Activated naive CD8-positive, alpha-beta T cell treated with anti-CD3 and anti-CD28 coated beads for 36 hours (primary cell): ENCODE measurements at regions not wholly inside any gene's neighbourhood (a gene's known extent, or its start where the extent isn't known, plus 50 kb on each side); places are given as distances from the start of the nearest gene placed in this dataset.

Source experiments
- DNase-seq: peaks from one replicate; pipeline ENCODE4 v3.0.0; 2021
- H3K27ac Mint-ChIP-seq: one replicate; pipeline ENCODE4 v1.8.0; 2022; ENCODE audit warnings: mild to moderate bottlenecking, moderate library complexity, mixed read lengths
- H3K27me3 Mint-ChIP-seq: one replicate; pipeline ENCODE4 v1.8.0; 2022; ENCODE audit warnings: mild to moderate bottlenecking, mixed read lengths
- H3K36me3 Mint-ChIP-seq: one replicate; pipeline ENCODE4 v1.8.0; 2021; ENCODE audit warnings: mild to moderate bottlenecking, mixed read lengths
- H3K4me1 Mint-ChIP-seq: one replicate; pipeline ENCODE4 v1.8.0; 2021; ENCODE audit warnings: mixed read lengths
- H3K4me3 Mint-ChIP-seq: one replicate; pipeline ENCODE4 v1.8.0; 2022; ENCODE audit warnings: mild to moderate bottlenecking, moderate library complexity, mixed read lengths
- H3K9me3 Mint-ChIP-seq: one replicate; pipeline ENCODE4 v1.8.0; 2022; ENCODE audit warnings: mixed read lengths

DNA sequence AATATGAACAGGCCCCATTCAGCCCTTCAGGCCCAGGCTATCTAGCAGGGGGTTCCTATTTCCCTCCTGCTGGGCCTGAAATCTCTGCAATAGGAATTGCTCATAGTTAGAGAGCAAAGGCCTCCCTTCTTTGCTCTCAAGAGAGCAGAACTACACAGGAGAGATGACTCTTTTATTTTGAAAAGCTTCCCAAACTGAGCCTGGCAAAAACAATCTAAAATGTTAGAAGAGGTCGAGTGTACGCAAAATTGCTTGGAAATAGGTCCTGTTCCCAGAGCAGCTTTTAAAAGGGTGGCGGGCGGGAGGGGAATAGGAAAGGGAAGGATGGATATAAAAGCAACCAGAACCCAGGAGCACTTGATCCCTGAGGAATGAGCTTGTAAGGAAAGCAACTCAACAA lies 68.4 kb upstream of the APCDD1 start:
- DNase-seq, result no peak
- Mint-ChIP-seq H3K27ac (no peak overlapping the region), H3K4me3 (no peak overlapping the region), H3K27me3 (no peaks in the 10 kb centered on the region), H3K9me3 (no peaks in the 10 kb centered on the region), H3K36me3 (no peaks in the 10 kb centered on the region), H3K4me1 (no peaks in the 10 kb centered on the region)

DNA sequence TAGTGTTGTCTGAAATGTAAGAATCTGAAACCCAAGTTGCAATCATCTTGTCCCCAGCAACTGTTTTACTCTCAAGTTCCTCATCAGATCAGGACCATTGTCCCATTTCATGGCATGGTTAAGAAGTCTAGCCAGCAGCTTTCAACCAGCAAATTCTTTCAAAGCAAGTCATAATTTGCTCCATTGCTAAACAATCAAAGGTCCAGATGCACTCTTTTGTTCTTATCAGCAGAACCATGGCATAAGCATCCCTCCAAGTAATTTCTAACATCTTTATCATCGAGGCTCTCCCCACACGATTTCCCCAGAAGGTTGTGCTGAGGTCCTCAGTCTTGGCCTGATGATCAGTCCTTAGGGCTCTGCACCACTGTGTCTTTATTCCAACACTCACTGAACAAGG lies 67.5 kb upstream of the APCDD1 start:
- Mint-ChIP-seq H3K27ac (no peak overlapping the region), H3K4me3 (no peak overlapping the region), H3K4me1 (peaks cover 9% of the 10 kb centered on the region), H3K36me3 (no peaks in the 10 kb centered on the region), H3K27me3 (peaks cover 4% of the 10 kb centered on the region), H3K9me3 (no peaks in the 10 kb centered on the region)
- DNase-seq, result no peak

DNA sequence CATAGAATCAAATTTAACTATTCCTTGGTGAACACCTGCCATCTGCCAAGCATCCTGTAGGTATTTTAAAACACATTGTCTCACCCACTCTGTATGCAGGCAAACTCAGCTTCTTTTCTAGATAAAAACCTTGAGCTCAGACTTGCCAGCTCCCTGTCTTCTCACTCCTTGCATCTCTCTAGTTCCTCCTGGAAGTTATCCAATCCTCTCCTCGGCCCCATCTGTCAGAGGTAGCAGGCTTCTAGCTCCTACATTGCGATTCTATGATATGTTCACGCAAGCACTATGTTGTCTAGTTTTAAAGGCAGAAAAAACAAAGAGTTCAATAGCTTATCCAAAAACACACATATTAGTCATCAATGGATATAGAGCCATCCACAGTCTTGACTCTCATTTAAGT lies 67.0 kb upstream of the APCDD1 start:
- no peak for DNase-seq
- H3K27ac Mint-ChIP-seq, result no peak overlapping the region
- H3K9me3 Mint-ChIP-seq, result no peaks in the 10 kb centered on the region
- H3K27me3 Mint-ChIP-seq, result peaks cover 6% of the 10 kb centered on the region
- H3K4me1 Mint-ChIP-seq, result peaks cover 10% of the 10 kb centered on the region
- no peak overlapping the region for H3K4me3 Mint-ChIP-seq
- H3K36me3 Mint-ChIP-seq, result no peaks in the 10 kb centered on the region

DNA sequence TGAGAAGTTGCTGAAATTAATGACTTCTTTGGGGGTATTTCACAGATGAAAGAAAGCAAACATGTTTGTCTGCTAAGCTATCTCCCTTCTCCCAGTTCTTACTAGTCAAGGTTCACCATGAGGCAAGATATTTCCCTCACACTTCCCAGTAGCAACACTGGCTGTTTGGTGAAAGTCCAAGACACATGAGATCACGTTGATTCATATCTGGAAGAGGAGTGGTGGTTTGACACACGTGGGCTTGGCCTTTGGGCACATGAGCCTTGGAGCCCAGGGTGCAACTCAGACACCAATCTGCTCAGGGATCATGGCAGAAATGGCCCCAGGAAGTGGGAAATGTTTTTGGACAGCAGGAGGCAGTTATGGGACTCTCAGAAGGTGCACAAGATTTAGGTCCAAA lies 66.1 kb upstream of the APCDD1 start:
- peaks cover 16% of the 10 kb centered on the region for H3K4me1 Mint-ChIP-seq
- H3K27ac Mint-ChIP-seq, result no peak overlapping the region
- H3K27me3 Mint-ChIP-seq, result peaks cover 11% of the 10 kb centered on the region
- H3K4me3 Mint-ChIP-seq, result no peak overlapping the region
- no peaks in the 10 kb centered on the region for H3K36me3 Mint-ChIP-seq
- DNase-seq, result no peak
- H3K9me3 Mint-ChIP-seq, result no peaks in the 10 kb centered on the region

DNA sequence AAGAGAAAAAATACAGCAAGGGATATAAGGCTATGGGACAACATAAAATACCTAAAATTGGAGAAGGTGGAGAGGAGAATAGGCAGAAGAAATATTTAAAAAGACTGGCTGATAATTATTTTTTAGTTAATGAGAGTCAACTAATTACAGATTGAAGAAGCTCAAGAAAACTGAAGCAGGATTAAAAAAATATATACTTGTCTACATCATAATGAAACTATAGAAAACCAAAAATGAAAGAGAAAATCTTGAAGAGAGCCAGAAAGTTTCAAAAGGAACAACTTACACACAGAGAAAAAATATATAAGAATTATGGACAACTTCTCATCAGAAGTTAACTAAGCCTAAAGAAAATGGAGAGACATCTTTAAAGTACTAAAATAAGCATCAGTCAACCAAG lies 62.9 kb upstream of the APCDD1 start:
- Mint-ChIP-seq H3K4me1 (peaks cover 16% of the 10 kb centered on the region), H3K27ac (peak overlapping the region; percentile 78), H3K27me3 (peaks cover 11% of the 10 kb centered on the region), H3K9me3 (no peaks in the 10 kb centered on the region), H3K36me3 (no peaks in the 10 kb centered on the region), H3K4me3 (peak overlapping the region; percentile 15)
- DNase-seq, result no peak

DNA sequence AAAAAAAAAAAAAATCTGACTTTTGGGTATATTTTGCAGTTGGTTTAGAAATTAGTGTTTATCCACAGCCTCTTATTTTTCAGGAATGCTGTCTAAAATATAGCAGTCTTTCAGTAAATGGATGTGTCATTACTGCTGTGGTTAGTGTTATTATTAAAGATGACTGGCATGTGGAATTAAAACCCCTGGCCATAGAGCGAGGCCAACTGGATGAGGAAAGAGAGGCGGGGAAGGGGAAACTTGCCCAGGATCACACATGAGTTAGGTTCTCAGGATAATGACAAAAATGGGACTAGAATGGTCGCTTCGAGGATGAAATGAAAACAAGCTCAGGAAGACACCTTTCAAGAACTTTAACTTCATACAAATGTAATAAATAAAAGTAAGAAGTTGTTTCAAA lies 57.4 kb upstream of the APCDD1 start:
- no peaks in the 10 kb centered on the region for H3K36me3 Mint-ChIP-seq
- no peak overlapping the region for H3K27ac Mint-ChIP-seq
- H3K9me3 Mint-ChIP-seq, result no peaks in the 10 kb centered on the region
- H3K4me1 Mint-ChIP-seq, result peaks cover 9% of the 10 kb centered on the region
- H3K27me3 Mint-ChIP-seq, result peaks cover 17% of the 10 kb centered on the region
- no peak overlapping the region for H3K4me3 Mint-ChIP-seq
- DNase-seq, result no peak

DNA sequence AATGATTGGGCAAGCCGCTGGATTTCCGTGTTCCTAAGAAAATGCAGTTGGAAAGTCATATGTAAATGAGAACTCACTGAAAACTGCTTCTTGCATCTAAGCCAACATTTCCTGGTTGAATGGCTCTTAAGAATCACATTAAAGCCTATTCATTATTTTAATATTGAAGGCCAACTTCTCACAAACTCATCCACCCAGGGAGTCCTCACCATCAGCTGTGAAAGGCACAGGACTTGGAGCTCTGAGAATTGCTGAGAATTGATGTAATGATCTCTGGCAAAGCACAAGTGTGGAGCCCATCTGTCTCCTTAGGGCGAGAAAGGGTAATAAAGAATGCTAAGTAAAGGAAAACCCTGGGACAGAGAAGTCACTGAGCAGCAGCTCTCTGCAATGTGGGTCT lies 55.9 kb upstream of the APCDD1 start:
- Mint-ChIP-seq H3K4me1 (peaks cover 2% of the 10 kb centered on the region), H3K36me3 (no peaks in the 10 kb centered on the region), H3K27me3 (peaks cover 11% of the 10 kb centered on the region), H3K9me3 (no peaks in the 10 kb centered on the region), H3K27ac (peak overlapping the region; percentile 21), H3K4me3 (no peak overlapping the region)
- DNase-seq, result no peak

DNA sequence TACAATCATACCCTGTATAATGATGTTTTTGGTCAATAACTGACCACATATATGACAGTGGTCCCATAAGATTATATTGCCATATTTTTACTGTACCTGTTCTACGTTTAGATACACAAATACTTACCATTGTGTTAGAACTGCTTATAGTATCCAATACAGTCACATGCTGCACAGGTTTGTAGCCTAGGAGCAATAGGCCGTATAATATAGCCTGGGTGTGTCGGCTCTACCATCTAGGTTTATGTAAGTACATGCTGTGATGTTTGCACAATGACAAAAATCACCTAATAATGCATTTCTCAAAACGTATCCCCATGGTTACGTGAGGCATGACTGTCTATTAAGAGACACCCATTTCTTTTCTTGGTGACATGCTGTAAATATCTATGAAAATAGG lies 55.0 kb upstream of the APCDD1 start:
- Mint-ChIP-seq H3K27ac (no peak overlapping the region), H3K27me3 (peaks cover 11% of the 10 kb centered on the region), H3K36me3 (no peaks in the 10 kb centered on the region), H3K4me1 (peaks cover 2% of the 10 kb centered on the region), H3K4me3 (no peak overlapping the region), H3K9me3 (no peaks in the 10 kb centered on the region)
- DNase-seq, result no peak

DNA sequence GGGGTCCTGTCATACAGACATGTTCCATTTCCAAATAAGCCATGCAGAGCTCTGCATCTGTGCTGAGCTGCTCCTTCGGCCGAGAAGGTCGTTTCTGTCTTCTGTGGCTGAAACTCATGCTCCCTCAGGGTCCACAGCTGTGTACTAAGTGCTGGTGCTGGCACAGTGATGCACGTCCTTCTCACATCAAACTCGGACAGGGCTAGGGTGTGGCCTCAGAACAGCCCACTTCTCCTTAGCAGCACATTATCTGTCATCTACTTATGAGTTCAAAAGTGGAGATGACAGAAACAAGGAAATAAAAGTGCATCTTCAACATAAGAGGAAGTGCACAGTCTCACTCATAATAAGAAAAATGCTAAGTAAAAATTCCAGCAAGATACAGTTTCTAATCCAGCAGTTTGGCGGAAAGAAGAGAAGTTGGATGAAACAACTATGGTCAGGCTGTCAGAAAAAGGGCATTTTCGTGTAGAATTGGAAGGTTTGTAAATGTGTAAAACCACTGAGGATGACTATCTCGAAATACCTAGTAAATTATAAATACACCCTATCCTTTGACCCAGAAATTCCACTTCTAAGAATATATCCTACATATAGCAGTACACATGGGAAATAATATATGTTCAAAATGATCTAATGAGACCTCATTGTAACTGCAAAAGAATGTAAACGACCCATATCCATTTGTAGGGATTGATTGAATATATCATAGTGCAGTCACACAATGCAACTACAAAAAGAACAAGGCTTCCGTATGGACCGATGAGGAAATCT lies 53.7 kb upstream of the APCDD1 start:
- H3K4me3 Mint-ChIP-seq, result no peak overlapping the region
- H3K9me3 Mint-ChIP-seq, result no peaks in the 10 kb centered on the region
- H3K27me3 Mint-ChIP-seq, result peaks cover 18% of the 10 kb centered on the region
- DNase-seq, result no peak
- H3K36me3 Mint-ChIP-seq, result no peaks in the 10 kb centered on the region
- peaks cover 2% of the 10 kb centered on the region for H3K4me1 Mint-ChIP-seq
- no peak overlapping the region for H3K27ac Mint-ChIP-seq

DNA sequence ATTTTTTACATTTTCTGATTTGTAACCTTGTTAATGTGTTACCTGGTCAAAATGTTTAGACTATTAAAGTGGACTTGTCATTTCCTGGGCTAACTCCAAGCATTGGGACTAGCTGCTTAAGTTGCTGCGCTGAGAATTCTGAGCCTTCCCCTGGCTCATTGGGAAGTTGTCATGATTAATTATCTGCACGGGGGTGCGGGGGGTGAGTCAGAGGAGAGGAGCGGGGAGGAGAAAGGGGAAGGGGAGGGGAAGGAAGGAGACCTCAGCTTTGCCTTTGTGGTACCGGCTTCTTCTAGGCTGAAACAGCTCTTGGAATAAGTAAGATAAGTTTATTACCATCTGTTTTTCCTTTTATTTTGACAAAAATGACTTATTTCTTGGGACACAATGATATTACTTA lies 52.9 kb upstream of the APCDD1 start:
- no peak for DNase-seq
- no peak overlapping the region for H3K4me3 Mint-ChIP-seq
- H3K27ac Mint-ChIP-seq, result no peak overlapping the region
- no peaks in the 10 kb centered on the region for H3K9me3 Mint-ChIP-seq
- peaks cover 2% of the 10 kb centered on the region for H3K4me1 Mint-ChIP-seq
- no peaks in the 10 kb centered on the region for H3K36me3 Mint-ChIP-seq
- H3K27me3 Mint-ChIP-seq, result peaks cover 18% of the 10 kb centered on the region

DNA sequence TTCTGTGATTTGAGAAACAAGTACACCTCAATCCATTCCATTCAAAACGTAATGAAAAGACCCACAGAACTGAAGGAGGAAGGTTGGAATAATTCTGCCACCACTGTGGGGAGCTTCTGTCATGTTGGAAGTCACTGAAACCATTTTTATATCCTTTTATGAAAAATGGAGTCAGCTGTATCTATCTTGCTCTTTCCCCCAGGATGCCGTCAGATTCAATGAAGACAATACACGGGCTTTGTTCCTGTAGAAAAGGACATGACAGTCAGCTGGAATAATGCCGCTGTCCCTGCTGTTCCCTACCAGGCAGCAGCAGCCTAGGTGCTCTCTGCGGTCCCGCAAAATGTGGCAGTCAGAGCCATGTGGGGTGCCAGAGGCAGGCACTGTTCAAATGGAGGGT lies 52.5 kb upstream of the APCDD1 start:
- no peak overlapping the region for H3K4me3 Mint-ChIP-seq
- H3K27me3 Mint-ChIP-seq, result peaks cover 16% of the 10 kb centered on the region
- no peaks in the 10 kb centered on the region for H3K36me3 Mint-ChIP-seq
- no peaks in the 10 kb centered on the region for H3K9me3 Mint-ChIP-seq
- peaks cover 2% of the 10 kb centered on the region for H3K4me1 Mint-ChIP-seq
- H3K27ac Mint-ChIP-seq, result no peak overlapping the region
- no peak for DNase-seq

DNA sequence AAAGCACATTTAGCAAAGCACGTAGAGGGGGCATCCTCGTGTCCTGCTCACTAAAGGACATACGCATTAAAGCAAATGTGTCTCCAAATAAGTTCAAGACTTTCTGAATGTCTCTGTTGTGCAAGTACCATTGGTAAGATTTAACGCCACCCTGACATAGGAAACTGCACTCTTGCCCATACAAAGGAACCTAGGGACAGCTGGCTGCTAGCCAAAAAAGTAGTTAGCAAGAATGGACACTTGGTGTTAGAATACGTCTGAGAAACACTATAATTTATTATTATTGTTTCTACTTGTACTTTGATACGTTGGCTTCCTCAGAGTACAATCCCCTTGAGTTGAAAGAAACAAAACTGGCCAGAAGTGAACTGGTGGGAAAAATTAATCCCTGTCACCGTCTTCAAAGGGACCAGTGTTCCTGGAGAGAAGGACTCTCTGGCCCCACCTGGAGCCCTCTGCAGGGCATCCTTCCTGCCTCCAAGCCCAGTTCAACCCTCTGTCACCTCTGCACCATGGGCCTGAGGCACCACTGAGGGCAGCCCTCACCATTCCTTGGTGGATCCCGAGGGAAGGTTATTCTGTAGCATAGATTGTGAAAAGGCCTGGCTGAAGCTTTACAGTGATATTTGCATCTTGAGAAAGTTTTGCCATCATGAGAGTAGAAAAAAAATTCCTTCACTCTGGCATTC lies 51.4 kb upstream of the APCDD1 start:
- no peak overlapping the region for H3K27ac Mint-ChIP-seq

DNA sequence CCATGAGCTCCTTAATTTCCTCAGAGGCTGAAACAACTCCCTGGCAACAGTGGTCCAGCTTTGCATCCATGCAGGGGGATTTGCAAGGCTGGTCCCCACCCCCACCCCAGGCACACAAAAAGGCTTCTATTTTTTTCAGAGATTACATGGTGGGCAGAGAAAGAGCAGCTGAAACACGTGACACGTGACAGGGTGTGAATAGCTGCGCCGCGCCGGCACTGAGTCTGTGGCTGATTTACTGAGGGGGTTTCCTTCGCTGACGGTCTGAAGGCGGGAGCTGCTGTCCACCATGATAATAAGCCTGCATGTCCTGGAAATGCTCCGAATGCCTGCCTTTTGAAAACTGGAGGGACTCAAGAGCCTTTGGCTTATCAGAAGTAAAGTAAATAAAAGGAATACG lies 50.7 kb upstream of the APCDD1 start:
- no peak for DNase-seq
- Mint-ChIP-seq H3K36me3 (no peaks in the 10 kb centered on the region), H3K9me3 (no peaks in the 10 kb centered on the region), H3K4me1 (peaks cover under 1% of the 10 kb centered on the region), H3K27ac (no peak overlapping the region), H3K27me3 (peaks cover 14% of the 10 kb centered on the region), H3K4me3 (no peak overlapping the region)

More for the DNA sequence above, 51.4 kb upstream of the APCDD1 start:
- Mint-ChIP-seq H3K4me1 (peaks cover 2% of the 10 kb centered on the region), H3K4me3 (no peak overlapping the region), H3K36me3 (no peaks in the 10 kb centered on the region), H3K9me3 (no peaks in the 10 kb centered on the region), H3K27me3 (peaks cover 14% of the 10 kb centered on the region)
- DNase-seq, result no peak

DNA sequence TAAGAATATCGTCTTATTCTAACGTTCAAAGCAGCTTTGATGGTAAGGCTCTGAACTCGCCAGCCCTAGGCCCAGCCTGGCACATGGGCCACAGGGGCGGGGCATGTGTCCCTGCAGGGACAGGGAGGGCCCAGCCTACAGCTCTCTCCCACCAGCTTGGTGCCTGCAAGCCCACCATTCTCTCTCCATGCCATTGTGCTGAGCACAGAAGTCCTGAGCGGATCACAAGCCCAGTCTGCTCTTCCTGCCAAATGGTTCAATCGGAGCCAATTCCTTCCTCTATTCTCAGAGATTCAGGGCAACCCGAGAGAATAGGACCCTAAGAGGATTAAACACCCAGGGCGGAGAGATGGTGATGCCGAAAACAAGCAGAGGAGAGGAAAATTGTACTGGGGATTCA lies 50.3 kb upstream of the APCDD1 start:
- Mint-ChIP-seq H3K9me3 (no peaks in the 10 kb centered on the region), H3K27ac (no peak overlapping the region), H3K27me3 (peaks cover 14% of the 10 kb centered on the region), H3K36me3 (no peaks in the 10 kb centered on the region), H3K4me3 (no peak overlapping the region), H3K4me1 (no peaks in the 10 kb centered on the region)
- no peak for DNase-seq
